ENCODE measurements at regions not wholly inside any gene's neighbourhood (a gene's known extent, or its start where the extent isn't known, plus 50 kb on each side); places are given as distances from the start of the nearest gene placed in this dataset.

GRCh38 chr6:158876886-158877285 is 57.7 kb upstream of the EZR start:
- no peak overlapping the region for H3K4me3 Mint-ChIP-seq
- peaks cover 1% of the 10 kb centered on the region for H3K36me3 Mint-ChIP-seq (ENCODE audit: low read depth)
- H3K4me1 Mint-ChIP-seq (ENCODE audit: low read depth): peaks cover 12% of the 10 kb centered on the region
- H3K27ac Mint-ChIP-seq: no peak overlapping the region
- peaks cover 5% of the 10 kb centered on the region for H3K27me3 Mint-ChIP-seq (ENCODE audit: insufficient read depth)
- no peak for DNase-seq (ENCODE audit: low spot score)
- intact Hi-C loops (cut with micrococcal nuclease): no loop called here
- peaks cover 6% of the 10 kb centered on the region for H3K9me3 Mint-ChIP-seq

GRCh38 chr6:158870649-158870957 is 51.4 kb upstream of the EZR start:
- Mint-ChIP-seq H3K4me3 (peak overlapping the region; percentile 79), H3K36me3 (ENCODE audit: low read depth) (peaks cover 1% of the 10 kb centered on the region), H3K27me3 (ENCODE audit: insufficient read depth) (peaks cover 5% of the 10 kb centered on the region), H3K4me1 (ENCODE audit: low read depth) (peaks cover 37% of the 10 kb centered on the region), H3K27ac (peak overlapping the region; percentile 99), H3K9me3 (no peaks in the 10 kb centered on the region)
- DNase-seq (ENCODE audit: low spot score): no peak
- intact Hi-C loops (cut with micrococcal nuclease): loop anchor here (1.0 kb wide), 2 partner anchors 9 to 129 kb away; no protein-coding TSS in a partner anchor

- Mint-ChIP-seq H3K9me3 (no peaks in the 10 kb centered on the region), H3K27me3 (ENCODE audit: insufficient read depth) (peaks cover 5% of the 10 kb centered on the region), H3K4me3 (peak overlapping the region; percentile 87), H3K36me3 (ENCODE audit: low read depth) (peaks cover 1% of the 10 kb centered on the region), H3K4me1 (ENCODE audit: low read depth) (peaks cover 37% of the 10 kb centered on the region), H3K27ac (peak overlapping the region; percentile 99)
- intact Hi-C loops (cut with micrococcal nuclease): loop anchor here (1.0 to 5.0 kb wide), 6 partner anchors 9 to 221 kb away; no protein-coding TSS in a partner anchor
- peak; percentile 94 for DNase-seq (ENCODE audit: low spot score)
These were observed 50.9 kb upstream of the EZR start for GRCh38 chr6:158869826-158870648.

- Mint-ChIP-seq H3K4me1 (ENCODE audit: low read depth) (peaks cover 37% of the 10 kb centered on the region), H3K9me3 (no peaks in the 10 kb centered on the region), H3K36me3 (ENCODE audit: low read depth) (peaks cover 1% of the 10 kb centered on the region), H3K4me3 (peak overlapping the region; percentile 87), H3K27ac (peak overlapping the region; percentile 99), H3K27me3 (ENCODE audit: insufficient read depth) (peaks cover 3% of the 10 kb centered on the region)
- no peak for DNase-seq (ENCODE audit: low spot score)
- intact Hi-C loops (cut with micrococcal nuclease): loop anchor here (1.0 to 5.0 kb wide), 4 partner anchors 16 to 220 kb away; no protein-coding TSS in a partner anchor
These were observed 50.0 kb upstream of the EZR start for GRCh38 chr6:158868890-158869825.
